Uterus (tissue), 2 donors: ENCODE measurements at regions not wholly inside any gene's neighbourhood (a gene's known extent, or its start where the extent isn't known, plus 50 kb on each side); places are given as distances from the start of the nearest gene placed in this dataset.

Experiments used
- POLR2A ChIP-seq, 2 donors: fragments of 450-650 bp; IDR thresholded peaks; one replicate each; pipeline ENCODE4 v1.6.1; 2016; ENCODE audit warnings: antibody characterized with exemption in 2 of 2, mild to moderate bottlenecking in 1 of 2, moderate library complexity in 1 of 2
- TF ChIP-seq, protein P1 (sequence below), 4 experiments: fragments of 200-600 bp in 2 of 4; fragments of 450-650 bp in 2 of 4; sonication (generic) in 2 of 4; IDR thresholded peaks; one replicate each; pipeline ENCODE4 v1.5.1; 2016 to 2019; ENCODE audit warnings: antibody characterized with exemption in 4 of 4, mild to moderate bottlenecking in 2 of 4, moderate library complexity in 1 of 4

DNA sequence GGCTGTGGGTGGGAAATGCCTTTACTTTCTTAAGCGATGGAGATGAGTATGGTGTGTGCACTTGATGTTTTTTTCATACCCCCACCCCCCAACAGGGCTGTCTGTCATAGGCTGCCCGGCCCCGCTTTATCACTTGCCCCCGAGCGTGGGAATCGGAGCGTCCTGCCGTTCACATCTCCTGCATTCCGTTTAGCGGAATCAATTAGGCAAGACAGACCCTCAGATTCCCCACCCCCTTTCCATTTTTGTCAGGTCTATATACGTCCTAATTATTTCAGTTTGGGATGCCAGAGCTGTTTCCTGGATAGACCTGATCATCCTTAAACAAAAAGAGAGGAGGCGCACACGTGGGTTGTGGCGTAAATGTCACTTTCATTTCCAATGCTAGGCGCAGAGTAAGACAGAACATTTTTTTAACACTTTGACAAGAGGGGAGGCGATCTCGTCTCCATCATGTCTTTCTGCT, 217.2 kb downstream of the MEF2C start:
- TF ChIP-seq, protein P1, sequence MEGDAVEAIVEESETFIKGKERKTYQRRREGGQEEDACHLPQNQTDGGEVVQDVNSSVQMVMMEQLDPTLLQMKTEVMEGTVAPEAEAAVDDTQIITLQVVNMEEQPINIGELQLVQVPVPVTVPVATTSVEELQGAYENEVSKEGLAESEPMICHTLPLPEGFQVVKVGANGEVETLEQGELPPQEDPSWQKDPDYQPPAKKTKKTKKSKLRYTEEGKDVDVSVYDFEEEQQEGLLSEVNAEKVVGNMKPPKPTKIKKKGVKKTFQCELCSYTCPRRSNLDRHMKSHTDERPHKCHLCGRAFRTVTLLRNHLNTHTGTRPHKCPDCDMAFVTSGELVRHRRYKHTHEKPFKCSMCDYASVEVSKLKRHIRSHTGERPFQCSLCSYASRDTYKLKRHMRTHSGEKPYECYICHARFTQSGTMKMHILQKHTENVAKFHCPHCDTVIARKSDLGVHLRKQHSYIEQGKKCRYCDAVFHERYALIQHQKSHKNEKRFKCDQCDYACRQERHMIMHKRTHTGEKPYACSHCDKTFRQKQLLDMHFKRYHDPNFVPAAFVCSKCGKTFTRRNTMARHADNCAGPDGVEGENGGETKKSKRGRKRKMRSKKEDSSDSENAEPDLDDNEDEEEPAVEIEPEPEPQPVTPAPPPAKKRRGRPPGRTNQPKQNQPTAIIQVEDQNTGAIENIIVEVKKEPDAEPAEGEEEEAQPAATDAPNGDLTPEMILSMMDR (IDR thresholded peaks at IDR 0.05), result no peak
- no peak for TF ChIP-seq POLR2A (IDR thresholded peaks at IDR 0.05)
